IMR-90 (cell line): ENCODE measurements at regions not wholly inside any gene's neighbourhood (a gene's known extent, or its start where the extent isn't known, plus 50 kb on each side); places are given as distances from the start of the nearest gene placed in this dataset.

Experiments used
- ATAC-seq: fragments of 200-7000 bp; cut with Tn5 transposase; 2 replicates; pipeline ENCODE4 v1.9.1; 2020; ENCODE audit warnings: low read depth, mild to moderate bottlenecking, moderate library complexity
- BruUV-seq: library from RNA; stranded (reverse); fragments of 400-500 nt; replicated peaks from 2 replicates; lab custom pipeline; 2021; lab: Mats Ljungman, UMichigan
- CTCF ChIA-PET: fragments of 300-600 bp; formaldehyde crosslinking; extraction: SDS; loops from one replicate; lab custom pipeline; 2021; ENCODE audit warnings: antibody characterized with exemption; lab: Yijun Ruan, JAX
- POLR2A ChIA-PET: fragments of 300-600 bp; sonication (Branson Sonifier 250); formaldehyde crosslinking; loops from one replicate; lab custom pipeline; 2022; ENCODE audit warnings: antibody characterized with exemption; ENCODE audit not compliant: unreplicated experiment; lab: Charles Lee
- DNase-seq: peaks from one replicate; pipeline ENCODE4 v3.0.0; 2013
- H2AFZ ChIP-seq: replicated peaks from 2 replicates; pipeline ENCODE3; 2013; ENCODE audit warnings: low read length, mild to moderate bottlenecking; ENCODE audit not compliant: poor library complexity
- H2AK5ac ChIP-seq: 2 replicates; pipeline ENCODE4 v1.6.1; 2013; ENCODE audit warnings: low read depth, low read length, inconsistent platforms
- H2AK9ac ChIP-seq: replicated peaks from 2 replicates; pipeline ENCODE3; 2013; ENCODE audit warnings: mild to moderate bottlenecking, low read depth, low read length, moderate library complexity; ENCODE audit not compliant: poor library complexity
- H2BK120ac ChIP-seq: 2 replicates; pipeline ENCODE4 v1.6.1; 2013; ENCODE audit warnings: low read depth, low read length, inconsistent platforms
- H2BK15ac ChIP-seq: 3 replicates; pipeline ENCODE4 v1.6.1; 2013; ENCODE audit warnings: low read depth, low read length, inconsistent platforms
- H2BK20ac ChIP-seq: 2 replicates; pipeline ENCODE4 v1.6.1; 2013; ENCODE audit warnings: low read depth, mild to moderate bottlenecking, inconsistent platforms, low read length, moderate library complexity
- H2BK5ac ChIP-seq: 2 replicates; pipeline ENCODE4 v1.6.1; 2013; ENCODE audit warnings: mild to moderate bottlenecking, low read depth, low read length, inconsistent platforms; ENCODE audit not compliant: poor library complexity, severe bottlenecking
- H3K14ac ChIP-seq: replicated peaks from 2 replicates; pipeline ENCODE4 v1.6.1; 2013; ENCODE audit warnings: low read depth, low read length, inconsistent platforms
- H3K18ac ChIP-seq: 2 replicates; pipeline ENCODE4 v1.6.1; 2013; ENCODE audit warnings: low read depth, low read length, control low read depth
- H3K23ac ChIP-seq: 2 replicates; pipeline ENCODE4 v1.6.1; 2013; ENCODE audit warnings: low read depth, low read length, inconsistent platforms
- H3K27ac ChIP-seq: 2 replicates; pipeline ENCODE4 v1.5.1; 2013; ENCODE audit warnings: mild to moderate bottlenecking, control low read depth, low read length; ENCODE audit not compliant: insufficient read depth
- H3K27me3 ChIP-seq: 2 replicates; pipeline ENCODE4 v1.6.1; 2013; ENCODE audit warnings: low read length; ENCODE audit not compliant: control insufficient read depth, insufficient read depth
- H3K36me3 ChIP-seq: 2 replicates; pipeline ENCODE4 v1.6.1; 2013; ENCODE audit warnings: low read length, mixed read lengths; ENCODE audit not compliant: control insufficient read depth, insufficient read depth
- H3K4ac ChIP-seq: 2 replicates; pipeline ENCODE4 v1.6.1; 2013; ENCODE audit warnings: low read depth, low read length, inconsistent platforms
- H3K4me1 ChIP-seq: 2 replicates; pipeline ENCODE4 v1.6.1; 2013; ENCODE audit warnings: low read length, mixed read lengths; ENCODE audit not compliant: control insufficient read depth, insufficient read depth
- H3K4me2 ChIP-seq: 2 replicates; pipeline ENCODE4 v1.6.1; 2013; ENCODE audit warnings: low read depth, mild to moderate bottlenecking, control low read depth, low read length, moderate library complexity
- H3K4me3 ChIP-seq: 2 replicates; pipeline ENCODE4 v1.5.1; 2013; ENCODE audit warnings: low read depth, mild to moderate bottlenecking, control low read depth, low read length, moderate library complexity; ENCODE audit not compliant: insufficient read depth
- H3K56ac ChIP-seq: 2 replicates; pipeline ENCODE4 v1.6.1; 2013; ENCODE audit warnings: low read length, inconsistent platforms; ENCODE audit not compliant: insufficient read depth; ENCODE audit errors: extremely low read depth
- H3K79me1 ChIP-seq, 2 experiments: 2 replicates each; pipeline ENCODE4 v1.6.1; 2013; ENCODE audit warnings: low read length in 2 of 2, inconsistent platforms in 1 of 2, low read depth in 1 of 2
- H3K9ac ChIP-seq: 2 replicates; pipeline ENCODE4 v1.6.1; 2013; ENCODE audit warnings: low read depth, low read length, control low read depth
- H3K9me1 ChIP-seq: 2 replicates; pipeline ENCODE4 v1.6.1; 2013; ENCODE audit warnings: low read length, inconsistent platforms; ENCODE audit not compliant: insufficient read depth
- H3K9me3 ChIP-seq: 2 replicates; pipeline ENCODE4 v1.6.1; 2013; ENCODE audit warnings: low read length; ENCODE audit not compliant: control insufficient read depth, insufficient read depth
- H4K20me1 ChIP-seq: 2 replicates; pipeline ENCODE4 v1.6.1; 2013; ENCODE audit warnings: low read length, inconsistent platforms; ENCODE audit not compliant: insufficient read depth
- H4K5ac ChIP-seq: 2 replicates; pipeline ENCODE4 v1.6.1; 2013; ENCODE audit warnings: mild to moderate bottlenecking, low read depth, low read length, control low read depth
- H4K8ac ChIP-seq, 2 experiments: 2 replicates each; pipeline ENCODE4 v1.6.1; 2013; ENCODE audit warnings: low read depth in 2 of 2, low read length in 2 of 2, control low read depth in 1 of 2, inconsistent platforms in 1 of 2
- H4K91ac ChIP-seq: 2 replicates; pipeline ENCODE4 v1.6.1; 2013; ENCODE audit warnings: low read depth, low read length, inconsistent platforms; ENCODE audit not compliant: insufficient read depth
- CEBPB ChIP-seq: IDR thresholded peaks from 2 replicates; pipeline ENCODE4 v1.6.1; 2012; ENCODE audit warnings: low read depth, low read length, improper control_type of control experiment
- FOS ChIP-seq: fragments of 150-350 bp; IDR thresholded peaks from 2 replicates; pipeline ENCODE4 v1.6.1; 2016; ENCODE audit warnings: low read depth, low read length
- MAZ ChIP-seq: IDR thresholded peaks from 2 replicates; pipeline ENCODE4 v1.6.1; 2012; ENCODE audit warnings: low read depth, mild to moderate bottlenecking, low read length, improper control_type of control experiment, moderate library complexity, borderline replicate concordance
- MXI1 ChIP-seq: IDR thresholded peaks from 2 replicates; pipeline ENCODE4 v1.6.1; 2012; ENCODE audit warnings: low read depth, mild to moderate bottlenecking, low read length, moderate library complexity, borderline replicate concordance
- POLR2A ChIP-seq: IDR thresholded peaks from 2 replicates; pipeline ENCODE4 v1.6.1; 2012; ENCODE audit warnings: mild to moderate bottlenecking, low read depth, low read length
- RAD21 ChIP-seq: IDR thresholded peaks from 2 replicates; pipeline ENCODE4 v1.6.1; 2012; ENCODE audit warnings: low read length, improper control_type of control experiment
- WGBS, 2 experiments: methylation state at CpG; one replicate each; pipeline versions ENCODE4 v1.1.5 to v1.1.7; 2013; ENCODE audit warnings: missing lambda C conversion rate in 2 of 2; ENCODE audit not compliant: insufficient read length in 1 of 2; ENCODE audit errors: extremely low coverage in 2 of 2; 5-methylcytosine and 5-hydroxymethylcytosine counted together
- dilution Hi-C: fragments of 300-500 bp; cut with HindIII; formaldehyde crosslinking; loops from one replicate; pipeline ENCODE4 v1.14.3; 2018; ENCODE audit warnings: low sequenced_read_pairs; ENCODE audit not compliant: unreplicated experiment
- in situ Hi-C: fragments of 300-500 bp; cut with MboI; formaldehyde crosslinking; loops from 3 replicates; pipeline ENCODE4 v1.14.3; 2019; ENCODE audit warnings: low sequenced_read_pairs, inconsistent platforms, mixed read lengths
- intact Hi-C: fragments of 100-400 bp; cut with micrococcal nuclease; formaldehyde crosslinking; loops from 2 replicates; pipeline ENCODE4 v1.10.0; 2022
- TF ChIP-seq, protein P1 (sequence below): fragments of 150-350 bp; IDR thresholded peaks from 2 replicates; pipeline ENCODE4 v1.6.1; 2017; ENCODE audit warnings: mild to moderate bottlenecking, antibody characterized with exemption, low read length, low read depth
- TF ChIP-seq, protein P2 (sequence below): conservative IDR thresholded peaks from 2 replicates; pipeline ENCODE4 v1.5.1; 2012; ENCODE audit warnings: mild to moderate bottlenecking, low read depth, low read length, improper control_type of control experiment

DNA sequence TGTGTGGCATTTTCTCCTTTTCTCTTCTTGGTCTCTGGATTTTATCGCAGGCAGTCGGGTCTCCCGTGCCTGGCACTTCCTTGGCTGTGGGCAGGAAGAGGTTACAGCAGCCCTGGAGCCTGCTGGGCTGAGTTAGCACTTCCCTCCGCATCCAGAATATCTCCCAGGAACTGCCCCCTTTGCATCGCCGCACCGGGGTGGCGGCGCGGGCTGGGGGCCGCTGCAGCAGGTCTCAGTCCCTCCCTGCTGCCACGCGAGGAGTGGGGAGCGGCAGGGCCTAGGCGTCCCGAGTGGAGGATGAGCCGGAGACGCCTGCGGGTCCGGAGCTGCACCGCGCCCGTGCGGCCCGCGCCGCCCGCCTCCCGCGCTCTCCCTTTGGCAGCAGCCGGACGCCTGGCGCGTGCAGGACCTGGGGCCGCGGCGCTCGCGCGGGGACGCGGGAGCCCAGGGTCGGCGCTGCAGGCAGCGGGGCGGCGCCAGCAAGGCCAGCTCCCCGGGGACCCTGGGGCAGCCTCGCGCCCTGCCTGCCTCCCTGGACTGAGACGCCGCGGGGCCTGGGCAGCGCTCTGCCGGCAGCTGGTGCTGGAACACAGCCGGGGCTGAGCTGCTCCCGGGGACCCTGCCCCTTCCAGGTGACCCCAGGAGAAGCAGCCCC lies 192.8 kb downstream of the PRDM2 start:
- Histone ChIP-seq H4K20me1 (no peaks in the 10 kb centered on the region), H2AK5ac (no peak overlapping the region), H3K9ac (no peak overlapping the region), H3K18ac (no peak overlapping the region), H3K4me1 (no peaks in the 10 kb centered on the region), H3K9me3 (peaks cover 6% of the 10 kb centered on the region), H3K4me3 (no peak overlapping the region), H4K91ac (no peak overlapping the region), H3K14ac (no peak overlapping the region), H3K9me1 (no peaks in the 10 kb centered on the region), H2AK9ac (no peak overlapping the region), H3K23ac (no peak overlapping the region), H2BK120ac (no peak overlapping the region), H3K4ac (no peak overlapping the region), H3K36me3 (no peaks in the 10 kb centered on the region), H4K5ac (no peak overlapping the region), H2BK20ac (no peak overlapping the region), H3K56ac (no peak overlapping the region), H2AFZ (no peak overlapping the region), H4K8ac (no peak overlapping the region), H3K27ac (no peak overlapping the region), H3K4me2 (no peak overlapping the region), H3K27me3 (no peaks in the 10 kb centered on the region; the same call in 1 of the 2 replicates), H2BK15ac (no peak overlapping the region), H3K79me1 (no peaks in the 10 kb centered on the region), H2BK5ac (no peak overlapping the region)
- intact Hi-C loops (no loop called here), in situ Hi-C loops (no loop called here), dilution Hi-C loops (no loop called here)
- ChIA-PET CTCF (no interaction called here), POLR2A (no interaction called here)
- no peak; the same call in 1 of the 2 replicates for ATAC-seq
- no TSS peak for BruUV-seq
- 1% methylated on average over 19 of the region's 57 CpGs; no CpG with 5 or more reads in 1 of the 2 experiments for WGBS, 2 experiments
- no peak for TF ChIP-seq MXI1
- TF ChIP-seq, protein P1, sequence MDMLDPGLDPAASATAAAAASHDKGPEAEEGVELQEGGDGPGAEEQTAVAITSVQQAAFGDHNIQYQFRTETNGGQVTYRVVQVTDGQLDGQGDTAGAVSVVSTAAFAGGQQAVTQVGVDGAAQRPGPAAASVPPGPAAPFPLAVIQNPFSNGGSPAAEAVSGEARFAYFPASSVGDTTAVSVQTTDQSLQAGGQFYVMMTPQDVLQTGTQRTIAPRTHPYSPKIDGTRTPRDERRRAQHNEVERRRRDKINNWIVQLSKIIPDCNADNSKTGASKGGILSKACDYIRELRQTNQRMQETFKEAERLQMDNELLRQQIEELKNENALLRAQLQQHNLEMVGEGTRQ: no peak
- no peak for TF ChIP-seq POLR2A
- TF ChIP-seq MAZ: no peak
- no peak for TF ChIP-seq CEBPB
- TF ChIP-seq, protein P2, sequence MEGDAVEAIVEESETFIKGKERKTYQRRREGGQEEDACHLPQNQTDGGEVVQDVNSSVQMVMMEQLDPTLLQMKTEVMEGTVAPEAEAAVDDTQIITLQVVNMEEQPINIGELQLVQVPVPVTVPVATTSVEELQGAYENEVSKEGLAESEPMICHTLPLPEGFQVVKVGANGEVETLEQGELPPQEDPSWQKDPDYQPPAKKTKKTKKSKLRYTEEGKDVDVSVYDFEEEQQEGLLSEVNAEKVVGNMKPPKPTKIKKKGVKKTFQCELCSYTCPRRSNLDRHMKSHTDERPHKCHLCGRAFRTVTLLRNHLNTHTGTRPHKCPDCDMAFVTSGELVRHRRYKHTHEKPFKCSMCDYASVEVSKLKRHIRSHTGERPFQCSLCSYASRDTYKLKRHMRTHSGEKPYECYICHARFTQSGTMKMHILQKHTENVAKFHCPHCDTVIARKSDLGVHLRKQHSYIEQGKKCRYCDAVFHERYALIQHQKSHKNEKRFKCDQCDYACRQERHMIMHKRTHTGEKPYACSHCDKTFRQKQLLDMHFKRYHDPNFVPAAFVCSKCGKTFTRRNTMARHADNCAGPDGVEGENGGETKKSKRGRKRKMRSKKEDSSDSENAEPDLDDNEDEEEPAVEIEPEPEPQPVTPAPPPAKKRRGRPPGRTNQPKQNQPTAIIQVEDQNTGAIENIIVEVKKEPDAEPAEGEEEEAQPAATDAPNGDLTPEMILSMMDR: no peak
- no peak for TF ChIP-seq FOS
- TF ChIP-seq RAD21: no peak
- DNase-seq: no peak
